Tibial nerve (tissue), 4 donors: ENCODE measurements at regions not wholly inside any gene's neighbourhood (a gene's known extent, or its start where the extent isn't known, plus 50 kb on each side); places are given as distances from the start of the nearest gene placed in this dataset.

ENCODE experiments used
- EP300 ChIP-seq, 2 donors: sonication (generic); formaldehyde crosslinking; IDR thresholded peaks; one replicate each; pipeline ENCODE4 v1.6.1; 2017; ENCODE audit warnings: antibody characterized with exemption in 2 of 2, mild to moderate bottlenecking in 1 of 2
- POLR2A ChIP-seq, 2 donors: fragments of 450-650 bp; IDR thresholded peaks; one replicate each; pipeline ENCODE4 v1.6.1; 2017; ENCODE audit warnings: antibody characterized with exemption in 2 of 2, mild to moderate bottlenecking in 2 of 2, moderate library complexity in 2 of 2
- TF ChIP-seq, protein P1 (sequence below), 5 experiments: fragments of 200-600 bp in 3 of 5; fragments of 450-650 bp in 2 of 5; sonication (generic) in 3 of 5; IDR thresholded peaks; one replicate each; pipeline ENCODE4 v1.5.1; 2016 to 2019; ENCODE audit warnings: antibody characterized with exemption in 5 of 5, mild to moderate bottlenecking in 3 of 5, moderate library complexity in 2 of 5

GRCh38 chr1:96372881-96373280, 348.7 kb upstream of the PTBP2 start:
- no peak for TF ChIP-seq POLR2A (IDR thresholded peaks at IDR 0.05)
- TF ChIP-seq, protein P1, sequence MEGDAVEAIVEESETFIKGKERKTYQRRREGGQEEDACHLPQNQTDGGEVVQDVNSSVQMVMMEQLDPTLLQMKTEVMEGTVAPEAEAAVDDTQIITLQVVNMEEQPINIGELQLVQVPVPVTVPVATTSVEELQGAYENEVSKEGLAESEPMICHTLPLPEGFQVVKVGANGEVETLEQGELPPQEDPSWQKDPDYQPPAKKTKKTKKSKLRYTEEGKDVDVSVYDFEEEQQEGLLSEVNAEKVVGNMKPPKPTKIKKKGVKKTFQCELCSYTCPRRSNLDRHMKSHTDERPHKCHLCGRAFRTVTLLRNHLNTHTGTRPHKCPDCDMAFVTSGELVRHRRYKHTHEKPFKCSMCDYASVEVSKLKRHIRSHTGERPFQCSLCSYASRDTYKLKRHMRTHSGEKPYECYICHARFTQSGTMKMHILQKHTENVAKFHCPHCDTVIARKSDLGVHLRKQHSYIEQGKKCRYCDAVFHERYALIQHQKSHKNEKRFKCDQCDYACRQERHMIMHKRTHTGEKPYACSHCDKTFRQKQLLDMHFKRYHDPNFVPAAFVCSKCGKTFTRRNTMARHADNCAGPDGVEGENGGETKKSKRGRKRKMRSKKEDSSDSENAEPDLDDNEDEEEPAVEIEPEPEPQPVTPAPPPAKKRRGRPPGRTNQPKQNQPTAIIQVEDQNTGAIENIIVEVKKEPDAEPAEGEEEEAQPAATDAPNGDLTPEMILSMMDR (IDR thresholded peaks at IDR 0.05): no peak
- TF ChIP-seq EP300 (IDR thresholded peaks at IDR 0.05): no peak
